Type B pancreatic cell (in vitro differentiated cells): ENCODE measurements at regions not wholly inside any gene's neighbourhood (a gene's known extent, or its start where the extent isn't known, plus 50 kb on each side); places are given as distances from the start of the nearest gene placed in this dataset.

ENCODE experiments used
- DNase-seq: peaks from one replicate; pipeline ENCODE4 v3.0.0; 2021; ENCODE audit warnings: mixed read lengths; ENCODE audit not compliant: unreplicated experiment; ENCODE audit errors: extremely low spot score
- H3K27ac Mint-ChIP-seq: 2 replicates; pipeline ENCODE4 v1.8.0; 2021; ENCODE audit warnings: mild to moderate bottlenecking, mixed read lengths
- H3K27me3 Mint-ChIP-seq: 2 replicates; pipeline ENCODE4 v1.8.0; 2021; ENCODE audit warnings: mixed read lengths
- H3K36me3 Mint-ChIP-seq: 2 replicates; pipeline ENCODE4 v1.8.0; 2021; ENCODE audit warnings: mixed read lengths
- H3K4me1 Mint-ChIP-seq: one replicate; pipeline ENCODE4 v1.8.0; 2021; ENCODE audit warnings: mixed read lengths; ENCODE audit not compliant: unreplicated experiment
- H3K4me3 Mint-ChIP-seq: 2 replicates; pipeline ENCODE4 v1.8.0; 2021; ENCODE audit warnings: mild to moderate bottlenecking, mixed read lengths
- H3K9me3 Mint-ChIP-seq: 2 replicates; pipeline ENCODE4 v1.8.0; 2021; ENCODE audit warnings: mixed read lengths
- CTCF ChIP-seq: fragments of 200-600 bp; sonication (generic); conservative IDR thresholded peaks from 2 replicates; pipeline ENCODE4 v1.5.0; 2021; ENCODE audit warnings: antibody characterized with exemption, mild to moderate bottlenecking

- no peaks in the 10 kb centered on the region for H3K4me1 Mint-ChIP-seq
- H3K9me3 Mint-ChIP-seq, result no peaks in the 10 kb centered on the region
- no peaks in the 10 kb centered on the region for H3K36me3 Mint-ChIP-seq
- no peak overlapping the region for H3K27ac Mint-ChIP-seq
- no peak for DNase-seq
- no peaks in the 10 kb centered on the region for H3K27me3 Mint-ChIP-seq
- no peak for TF ChIP-seq CTCF
- no peak overlapping the region for H3K4me3 Mint-ChIP-seq
These were observed 320.1 kb upstream of the CWC22 start for GRCh38 chr2:180327185-180327584.

- no peaks in the 10 kb centered on the region for H3K27me3 Mint-ChIP-seq
- no peak for DNase-seq
- peaks cover 4% of the 10 kb centered on the region for H3K9me3 Mint-ChIP-seq
- H3K4me1 Mint-ChIP-seq, result no peaks in the 10 kb centered on the region
- TF ChIP-seq CTCF, result no peak
- H3K4me3 Mint-ChIP-seq, result no peak overlapping the region
- no peak overlapping the region for H3K27ac Mint-ChIP-seq
- no peaks in the 10 kb centered on the region for H3K36me3 Mint-ChIP-seq
These were observed 318.5 kb upstream of the CWC22 start for GRCh38 chr2:180325416-180326120.

GRCh38 chr2:180324182-180324581, 317.1 kb upstream of the CWC22 start:
- no peak for DNase-seq
- no peaks in the 10 kb centered on the region for H3K27me3 Mint-ChIP-seq
- no peaks in the 10 kb centered on the region for H3K36me3 Mint-ChIP-seq
- peaks cover 5% of the 10 kb centered on the region for H3K9me3 Mint-ChIP-seq
- no peak for TF ChIP-seq CTCF
- no peak overlapping the region for H3K4me3 Mint-ChIP-seq
- no peaks in the 10 kb centered on the region for H3K4me1 Mint-ChIP-seq
- H3K27ac Mint-ChIP-seq, result no peak overlapping the region

GRCh38 chr2:180322781-180323180, 315.7 kb upstream of the CWC22 start:
- Mint-ChIP-seq H3K4me1 (no peaks in the 10 kb centered on the region), H3K4me3 (no peak overlapping the region), H3K27ac (no peak overlapping the region), H3K27me3 (no peaks in the 10 kb centered on the region), H3K36me3 (no peaks in the 10 kb centered on the region), H3K9me3 (peaks cover 5% of the 10 kb centered on the region)
- no peak for TF ChIP-seq CTCF
- no peak for DNase-seq

GRCh38 chr2:180319586-180320405, 312.7 kb upstream of the CWC22 start:
- Mint-ChIP-seq H3K27ac (no peak overlapping the region), H3K27me3 (no peaks in the 10 kb centered on the region), H3K9me3 (peaks cover 8% of the 10 kb centered on the region), H3K36me3 (no peaks in the 10 kb centered on the region), H3K4me1 (no peaks in the 10 kb centered on the region), H3K4me3 (no peak overlapping the region)
- DNase-seq, result no peak
- no peak for TF ChIP-seq CTCF
